IPS DF 6.9 (cell line): ENCODE measurements at regions not wholly inside any gene's neighbourhood (a gene's known extent, or its start where the extent isn't known, plus 50 kb on each side); places are given as distances from the start of the nearest gene placed in this dataset.
"Not testable (repeated sequence)": the region's sequence is repeated elsewhere in the genome, so short reads cannot be mapped to it uniquely, and the experiment has no call there.

Experiments
- DNase-seq: peaks from one replicate; pipeline ENCODE4 v3.0.0-alpha.2; 2013; ENCODE audit warnings: low read depth, low spot score
- H3K27ac ChIP-seq: one replicate; pipeline ENCODE4 v1.5.1; 2013; ENCODE audit warnings: low read length, control low read depth
- H3K27me3 ChIP-seq: 2 replicates; pipeline ENCODE4 v1.6.1; 2013; ENCODE audit warnings: mild to moderate bottlenecking, low read length; ENCODE audit not compliant: control insufficient read depth, insufficient read depth
- H3K36me3 ChIP-seq: 2 replicates; pipeline ENCODE4 v1.6.1; 2013; ENCODE audit warnings: low read length; ENCODE audit not compliant: control insufficient read depth, insufficient read depth
- H3K4me1 ChIP-seq: 2 replicates; pipeline ENCODE4 v1.6.1; 2013; ENCODE audit warnings: low read length; ENCODE audit not compliant: control insufficient read depth, insufficient read depth
- H3K4me3 ChIP-seq: 2 replicates; pipeline ENCODE4 v1.5.1; 2013; ENCODE audit warnings: mild to moderate bottlenecking, low read length
- H3K9me3 ChIP-seq: 2 replicates; pipeline ENCODE4 v1.6.1; 2013; ENCODE audit warnings: low read length, inconsistent platforms; ENCODE audit not compliant: control insufficient read depth, insufficient read depth
- WGBS: extraction: QIAGEN DNeasy Blood & Tissue Kit; methylation state at CpG from one replicate; pipeline ENCODE4 v1.1.7; 2013; ENCODE audit warnings: mixed read lengths, missing lambda C conversion rate; ENCODE audit not compliant: insufficient read length, insufficient coverage; 5-methylcytosine and 5-hydroxymethylcytosine counted together

- Histone ChIP-seq H3K4me1 (peaks cover 1% of the 10 kb centered on the region; the same call in 1 of the 2 replicates), H3K27me3 (no peaks in the 10 kb centered on the region), H3K36me3 (no peaks in the 10 kb centered on the region), H3K27ac (no peak overlapping the region), H3K9me3 (no peaks in the 10 kb centered on the region), H3K4me3 (no peak overlapping the region)
- no CpG with 5 or more reads among the region's 49 CpGs for WGBS
- DNase-seq = no peak
These were observed 624.3 kb downstream of the MCTP2 start for GRCh38 chr15:94855409-94856266.

GRCh38 chr15:94856267-94856854 lies 625.0 kb downstream of the MCTP2 start:
- DNase-seq = no peak
- H3K4me3 ChIP-seq = no peak overlapping the region
- WGBS = no CpG with 5 or more reads among the region's 50 CpGs
- H3K27me3 ChIP-seq = no peaks in the 10 kb centered on the region
- no peaks in the 10 kb centered on the region for H3K9me3 ChIP-seq
- H3K27ac ChIP-seq = no peak overlapping the region
- H3K36me3 ChIP-seq = no peaks in the 10 kb centered on the region
- peaks cover 1% of the 10 kb centered on the region; the same call in 1 of the 2 replicates for H3K4me1 ChIP-seq

- H3K36me3 ChIP-seq = no peaks in the 10 kb centered on the region
- no peak overlapping the region for H3K4me3 ChIP-seq
- H3K4me1 ChIP-seq = peaks cover 1% of the 10 kb centered on the region; the same call in 1 of the 2 replicates
- no peaks in the 10 kb centered on the region for H3K9me3 ChIP-seq
- no peak overlapping the region for H3K27ac ChIP-seq
- no peaks in the 10 kb centered on the region for H3K27me3 ChIP-seq
- no CpG with 5 or more reads among the region's 4 CpGs for WGBS
- no peak for DNase-seq
These were observed 626.1 kb downstream of the MCTP2 start for GRCh38 chr15:94857466-94857865.

- H3K27ac ChIP-seq = no peak overlapping the region
- DNase-seq = no peak
- H3K9me3 ChIP-seq = no peaks in the 10 kb centered on the region
- H3K36me3 ChIP-seq = no peaks in the 10 kb centered on the region
- WGBS = no CpG with 5 or more reads among the region's 5 CpGs
- peaks cover 1% of the 10 kb centered on the region; the same call in 1 of the 2 replicates for H3K4me1 ChIP-seq
- no peak overlapping the region for H3K4me3 ChIP-seq
- H3K27me3 ChIP-seq = no peaks in the 10 kb centered on the region
These were observed 626.6 kb downstream of the MCTP2 start for GRCh38 chr15:94858011-94858410.

- Histone ChIP-seq H3K27me3 (no peaks in the 10 kb centered on the region), H3K36me3 (no peaks in the 10 kb centered on the region), H3K9me3 (no peaks in the 10 kb centered on the region), H3K27ac (no peak overlapping the region), H3K4me3 (no peak overlapping the region), H3K4me1 (peaks cover 1% of the 10 kb centered on the region; the same call in 1 of the 2 replicates)
- no peak for DNase-seq
- no CpG with 5 or more reads among the region's 2 CpGs for WGBS
These were observed 627.1 kb downstream of the MCTP2 start for GRCh38 chr15:94858449-94858848.

GRCh38 chr15:94858920-94859319 lies 627.6 kb downstream of the MCTP2 start:
- Histone ChIP-seq H3K4me3 (no peak overlapping the region), H3K27ac (no peak overlapping the region), H3K27me3 (no peaks in the 10 kb centered on the region), H3K9me3 (no peaks in the 10 kb centered on the region), H3K36me3 (no peaks in the 10 kb centered on the region), H3K4me1 (peaks cover 1% of the 10 kb centered on the region; the same call in 1 of the 2 replicates)
- no peak for DNase-seq

- no peaks in the 10 kb centered on the region for H3K9me3 ChIP-seq
- DNase-seq = no peak
- WGBS = no CpG with 5 or more reads among the region's 1 CpG
These were observed 633.2 kb downstream of the MCTP2 start for GRCh38 chr15:94864600-94864999.

GRCh38 chr15:94868265-94868664 lies 636.9 kb downstream of the MCTP2 start:
- not testable (repeated sequence) for H3K9me3 ChIP-seq, DNase-seq, H3K27ac ChIP-seq, H3K27me3 ChIP-seq, H3K4me3 ChIP-seq, H3K4me1 ChIP-seq, H3K36me3 ChIP-seq
- no CpG with 5 or more reads among the region's 8 CpGs for WGBS

More at GRCh38 chr15:94864600-94864999, 633.2 kb downstream of the MCTP2 start:
- no peak overlapping the region for H3K4me3 ChIP-seq
- H3K27ac ChIP-seq = no peak overlapping the region
- no peaks in the 10 kb centered on the region for H3K27me3 ChIP-seq
- no peaks in the 10 kb centered on the region for H3K4me1 ChIP-seq
- H3K36me3 ChIP-seq = no peaks in the 10 kb centered on the region

- no peaks in the 10 kb centered on the region for H3K9me3 ChIP-seq
- DNase-seq = no peak
- no peak overlapping the region for H3K4me3 ChIP-seq
- H3K36me3 ChIP-seq = no peaks in the 10 kb centered on the region
- no CpG with 5 or more reads among the region's 2 CpGs for WGBS
- no peaks in the 10 kb centered on the region for H3K27me3 ChIP-seq
- H3K4me1 ChIP-seq = no peaks in the 10 kb centered on the region
- no peak overlapping the region for H3K27ac ChIP-seq
These were observed 644.2 kb downstream of the MCTP2 start for GRCh38 chr15:94875550-94875949.

- no CpG with 5 or more reads among the region's 2 CpGs for WGBS
These were observed 646.5 kb downstream of the MCTP2 start for GRCh38 chr15:94877833-94878232.

More at GRCh38 chr15:94877833-94878232, 646.5 kb downstream of the MCTP2 start:
- no peak overlapping the region for H3K4me3 ChIP-seq
- DNase-seq = no peak
- H3K27me3 ChIP-seq = no peaks in the 10 kb centered on the region
- H3K4me1 ChIP-seq = no peaks in the 10 kb centered on the region
- no peaks in the 10 kb centered on the region; the same call in 1 of the 2 replicates for H3K36me3 ChIP-seq
- H3K9me3 ChIP-seq = no peaks in the 10 kb centered on the region
- no peak overlapping the region for H3K27ac ChIP-seq
